HEK293T (cell line): ENCODE measurements at regions not wholly inside any gene's neighbourhood (a gene's known extent, or its start where the extent isn't known, plus 50 kb on each side); places are given as distances from the start of the nearest gene placed in this dataset.

ENCODE experiments used
- CTCF ChIA-PET: fragments of 350-600 bp; formaldehyde crosslinking; extraction: SDS; loops from one replicate; lab custom pipeline; 2021; ENCODE audit warnings: antibody characterized with exemption, inconsistent platforms; lab: Yijun Ruan, JAX
- POLR2A ChIA-PET: fragments of 350-600 bp; formaldehyde crosslinking; extraction: SDS; loops from one replicate; lab custom pipeline; 2020; ENCODE audit warnings: antibody characterized with exemption, inconsistent platforms; lab: Yijun Ruan, JAX
- DNase-seq: peaks from one replicate; pipeline ENCODE4 v3.0.0; 2012; ENCODE audit warnings: mixed read lengths; ENCODE audit errors: extremely low spot score
- ARNT ChIP-seq: fragments of 450-650 bp; IDR thresholded peaks from 2 replicates; pipeline ENCODE4 v1.6.1; 2017; ENCODE audit warnings: mild to moderate bottlenecking
- BHLHE40 ChIP-seq: fragments of 450-650 bp; IDR thresholded peaks from 2 replicates; pipeline ENCODE4 v1.6.1; 2016; ENCODE audit warnings: mild to moderate bottlenecking, moderate library complexity, borderline replicate concordance
- CTBP1 ChIP-seq: fragments of 450-650 bp; IDR thresholded peaks from 2 replicates; pipeline ENCODE4 v1.6.1; 2016; ENCODE audit warnings: borderline replicate concordance
- ELF4 ChIP-seq: fragments of 450-650 bp; IDR thresholded peaks from 2 replicates; pipeline ENCODE4 v1.6.1; 2017; ENCODE audit warnings: antibody characterized with exemption
- FOXA1 ChIP-seq: fragments of 450-650 bp; IDR thresholded peaks from 2 replicates; pipeline ENCODE4 v1.6.1; 2016; ENCODE audit warnings: mild to moderate bottlenecking
- FOXK2 ChIP-seq: fragments of 450-650 bp; IDR thresholded peaks from 2 replicates; pipeline ENCODE4 v1.6.1; 2016; ENCODE audit warnings: mild to moderate bottlenecking
- FOXM1 ChIP-seq: fragments of 450-650 bp; IDR thresholded peaks from 2 replicates; pipeline ENCODE4 v1.6.1; 2017; ENCODE audit warnings: mild to moderate bottlenecking, borderline replicate concordance
- HDGF ChIP-seq: fragments of 450-650 bp; IDR thresholded peaks from 2 replicates; pipeline ENCODE4 v1.6.1; 2017; ENCODE audit warnings: antibody characterized with exemption, borderline replicate concordance
- L3MBTL2 ChIP-seq: fragments of 450-650 bp; conservative IDR thresholded peaks from 2 replicates; pipeline ENCODE4 v1.6.1; 2016; ENCODE audit warnings: mild to moderate bottlenecking
- LEF1 ChIP-seq: fragments of 450-650 bp; IDR thresholded peaks from 2 replicates; pipeline ENCODE4 v1.6.1; 2017; ENCODE audit warnings: mild to moderate bottlenecking, borderline replicate concordance
- NFRKB ChIP-seq: fragments of 450-650 bp; IDR thresholded peaks from 2 replicates; pipeline ENCODE4 v1.6.1; 2016; ENCODE audit warnings: mild to moderate bottlenecking, moderate library complexity
- SP1 ChIP-seq: fragments of 450-650 bp; IDR thresholded peaks from 2 replicates; pipeline ENCODE4 v1.6.1; 2017
- SUZ12 ChIP-seq: fragments of 450-650 bp; IDR thresholded peaks from 2 replicates; pipeline ENCODE4 v1.6.1; 2016; ENCODE audit warnings: mild to moderate bottlenecking
- TARDBP ChIP-seq: fragments of 450-650 bp; IDR thresholded peaks from 2 replicates; pipeline ENCODE4 v1.6.1; 2016
- ZNF384 ChIP-seq: fragments of 450-650 bp; IDR thresholded peaks from 2 replicates; pipeline ENCODE4 v1.6.1; 2016
- TF ChIP-seq, protein P1 (sequence below): fragments of 450-650 bp; IDR thresholded peaks from 2 replicates; pipeline ENCODE4 v1.6.1; 2016

DNA sequence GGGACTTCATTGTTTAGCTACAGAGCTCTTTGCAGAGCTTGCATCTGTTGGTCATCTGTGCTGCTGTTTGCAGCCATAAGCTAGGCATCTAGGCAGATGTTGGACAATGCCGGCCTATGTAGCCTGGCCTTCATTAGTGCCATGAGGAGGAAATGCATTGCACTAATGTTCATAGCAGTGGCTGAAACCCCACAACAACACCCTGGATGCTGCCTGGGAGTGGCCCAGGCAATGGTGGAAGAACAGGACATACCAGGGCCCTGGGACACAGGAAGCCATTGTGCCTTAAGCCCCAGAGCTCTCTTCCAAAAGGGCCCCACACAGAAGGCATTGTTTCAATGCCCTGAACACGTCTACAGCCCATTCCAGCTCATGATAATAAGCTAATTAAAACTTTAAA is 131.5 kb upstream of the LYZL1 start:
- TF ChIP-seq SUZ12 (no peak), TARDBP (no peak), SP1 (no peak), ZNF384 (no peak), ELF4 (no peak), FOXA1 (no peak), FOXM1 (no peak), FOXK2 (no peak), ARNT (no peak), L3MBTL2 (no peak), NFRKB (no peak), BHLHE40 (no peak), CTBP1 (no peak), HDGF (no peak), LEF1 (no peak)
- TF ChIP-seq, protein P1, sequence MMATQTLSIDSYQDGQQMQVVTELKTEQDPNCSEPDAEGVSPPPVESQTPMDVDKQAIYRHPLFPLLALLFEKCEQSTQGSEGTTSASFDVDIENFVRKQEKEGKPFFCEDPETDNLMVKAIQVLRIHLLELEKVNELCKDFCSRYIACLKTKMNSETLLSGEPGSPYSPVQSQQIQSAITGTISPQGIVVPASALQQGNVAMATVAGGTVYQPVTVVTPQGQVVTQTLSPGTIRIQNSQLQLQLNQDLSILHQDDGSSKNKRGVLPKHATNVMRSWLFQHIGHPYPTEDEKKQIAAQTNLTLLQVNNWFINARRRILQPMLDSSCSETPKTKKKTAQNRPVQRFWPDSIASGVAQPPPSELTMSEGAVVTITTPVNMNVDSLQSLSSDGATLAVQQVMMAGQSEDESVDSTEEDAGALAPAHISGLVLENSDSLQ = no peak
- ChIA-PET POLR2A (interaction anchor here (0.6 kb wide), 1 partner anchor 79 kb away, joined by 3 read pairs; no protein-coding TSS in a partner anchor), CTCF (interaction anchor here (0.6 kb wide), 1 partner anchor 14 kb away, joined by 3 read pairs; no protein-coding TSS in a partner anchor)
- no peak for DNase-seq

DNA sequence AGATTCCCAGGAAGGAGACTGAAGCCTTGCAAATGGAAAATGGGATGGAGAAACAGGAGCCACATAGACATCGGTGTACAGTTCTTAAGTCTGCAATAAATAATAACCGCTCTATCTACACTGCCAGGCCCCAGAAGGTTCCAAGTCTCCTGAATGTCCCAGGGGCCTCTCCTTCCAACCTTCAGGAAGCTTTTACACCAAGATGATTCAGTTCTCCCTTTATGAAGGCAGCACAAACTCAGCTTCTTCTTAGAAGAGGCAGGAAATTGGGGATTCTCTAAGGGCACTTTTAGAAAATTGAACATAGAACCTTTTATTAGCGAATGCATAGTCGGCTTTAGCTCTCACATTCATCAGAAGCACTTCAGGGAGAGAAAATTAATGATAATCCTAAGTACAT is 130.8 kb upstream of the LYZL1 start:
- TF ChIP-seq CTBP1 = no peak
- TF ChIP-seq BHLHE40 = no peak
- TF ChIP-seq NFRKB = no peak
- TF ChIP-seq ELF4 = no peak
- TF ChIP-seq, protein P1 = no peak
- TF ChIP-seq TARDBP = no peak
- no peak for TF ChIP-seq SP1
- TF ChIP-seq L3MBTL2 = no peak
- TF ChIP-seq HDGF = no peak
- TF ChIP-seq LEF1 = no peak
- TF ChIP-seq ZNF384 = no peak
- no peak for TF ChIP-seq FOXA1
- TF ChIP-seq FOXK2 = no peak
- TF ChIP-seq SUZ12 = no peak
- no peak for TF ChIP-seq ARNT
- CTCF ChIA-PET = interaction anchor here (0.6 kb wide), 1 partner anchor 13 kb away, joined by 3 read pairs; no protein-coding TSS in a partner anchor
- POLR2A ChIA-PET = interaction anchor here (0.6 kb wide), 1 partner anchor 78 kb away, joined by 3 read pairs; no protein-coding TSS in a partner anchor
- DNase-seq = no peak

DNA sequence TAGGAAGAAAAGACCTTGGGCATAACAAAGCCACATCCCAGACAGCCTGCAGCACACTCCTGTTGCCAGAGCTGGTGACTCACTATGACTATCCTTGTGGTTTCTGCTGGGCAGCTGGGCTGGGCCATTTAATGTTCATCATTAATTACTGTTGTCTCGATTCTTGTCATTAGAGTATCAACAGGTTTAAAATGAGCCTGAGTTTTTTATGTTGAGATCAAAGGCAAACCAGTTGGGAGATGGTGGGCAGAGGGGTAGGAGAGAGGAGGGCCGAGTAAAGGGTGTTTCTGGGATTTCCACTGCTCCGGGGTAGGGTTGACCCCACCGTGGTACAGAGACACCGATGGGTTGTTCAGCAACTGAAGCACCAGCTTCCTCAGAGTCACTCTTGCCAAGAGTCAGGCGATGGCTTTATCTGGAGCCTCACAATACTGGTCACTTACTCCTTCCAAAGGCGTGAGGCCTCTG is 128.7 kb upstream of the LYZL1 start:
- CTCF ChIA-PET = no interaction called here
- TF ChIP-seq FOXA1 = no peak
- TF ChIP-seq ARNT = no peak
- no peak for TF ChIP-seq BHLHE40
- no peak for TF ChIP-seq SUZ12
- TF ChIP-seq ZNF384 = no peak
- POLR2A ChIA-PET = no interaction called here
- no peak for DNase-seq

DNA sequence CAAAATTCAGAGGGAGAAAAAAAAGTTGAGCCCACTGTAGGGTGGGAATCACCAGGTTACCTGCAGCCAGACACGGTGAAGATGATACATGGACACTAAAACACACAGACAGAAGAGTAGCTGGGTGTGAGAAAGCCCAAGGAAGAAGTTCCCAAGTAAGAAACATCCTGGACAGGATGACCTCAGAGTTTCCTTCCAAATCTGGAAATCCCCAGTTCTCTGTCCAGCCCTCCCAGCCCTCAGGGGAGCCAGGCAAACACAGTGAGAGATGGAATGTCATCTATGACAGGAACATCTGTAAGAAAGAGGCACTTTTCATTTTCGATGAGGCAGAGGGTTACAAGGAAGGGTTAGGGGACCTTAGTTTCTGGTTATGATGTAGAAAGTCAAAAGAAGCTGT is 125.1 kb upstream of the LYZL1 start:
- TF ChIP-seq, protein P1 = no peak
- no peak for TF ChIP-seq LEF1
- no peak for TF ChIP-seq CTBP1
- no peak for TF ChIP-seq HDGF
- no peak for TF ChIP-seq SUZ12
- TF ChIP-seq ELF4 = no peak
- TF ChIP-seq FOXA1 = no peak
- no peak for TF ChIP-seq FOXK2
- no peak for TF ChIP-seq FOXM1
- no peak for TF ChIP-seq TARDBP
- TF ChIP-seq SP1 = no peak
- no peak for TF ChIP-seq L3MBTL2
- TF ChIP-seq BHLHE40 = no peak
- TF ChIP-seq ARNT = no peak
- no peak for TF ChIP-seq ZNF384
- no peak for TF ChIP-seq NFRKB
- no peak for DNase-seq
- ChIA-PET POLR2A (no interaction called here), CTCF (interaction anchor here (1.0 kb wide), 1 partner anchor 37 kb away, joined by 3 read pairs; no protein-coding TSS in a partner anchor)

DNA sequence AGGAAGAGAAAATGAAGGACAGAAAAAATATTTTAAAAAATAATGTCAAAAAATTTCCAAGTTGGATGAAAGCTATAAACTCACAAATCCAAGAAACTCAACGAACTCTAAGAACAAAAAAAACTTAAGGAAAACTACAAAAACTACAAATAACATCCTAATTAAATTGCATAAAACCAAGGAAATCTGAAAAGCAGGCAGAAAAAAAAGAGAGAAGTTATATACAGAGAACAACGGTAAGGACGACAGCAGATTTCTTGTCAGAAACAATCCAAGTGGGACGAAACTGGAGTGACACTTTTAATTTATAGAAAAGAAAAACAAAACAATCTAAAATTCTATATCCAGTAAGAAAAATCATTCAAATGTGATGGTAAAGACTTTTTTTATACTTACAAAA is 122.2 kb upstream of the LYZL1 start:
- no peak for TF ChIP-seq BHLHE40
- no peak for TF ChIP-seq NFRKB
- TF ChIP-seq CTBP1 = no peak
- no peak for TF ChIP-seq TARDBP
- TF ChIP-seq FOXM1 = no peak
- TF ChIP-seq, protein P1 = no peak
- no peak for TF ChIP-seq FOXA1
- TF ChIP-seq L3MBTL2 = no peak
- no peak for TF ChIP-seq HDGF
- TF ChIP-seq ZNF384 = no peak
- no peak for TF ChIP-seq ARNT
- no peak for TF ChIP-seq SUZ12
- TF ChIP-seq SP1 = no peak
- TF ChIP-seq FOXK2 = no peak
- TF ChIP-seq LEF1 = no peak
- TF ChIP-seq ELF4 = no peak
- ChIA-PET CTCF (no interaction called here), POLR2A (no interaction called here)
- DNase-seq = no peak
